Osteoblast (primary cell): ENCODE measurements at regions not wholly inside any gene's neighbourhood (a gene's known extent, or its start where the extent isn't known, plus 50 kb on each side); places are given as distances from the start of the nearest gene placed in this dataset.

ENCODE experiments used
- DNase-seq: peaks from one replicate; pipeline ENCODE4 v3.0.0; 2011; ENCODE audit warnings: low spot score, mixed read lengths; ENCODE audit not compliant: insufficient read length; ENCODE audit errors: missing footprints
- H2AFZ ChIP-seq: 2 replicates; pipeline ENCODE4 v1.6.0; 2011; ENCODE audit warnings: mild to moderate bottlenecking, low read length
- H3K27ac ChIP-seq: 2 replicates; pipeline ENCODE4 v1.5.1; 2011; ENCODE audit warnings: mild to moderate bottlenecking, low read depth, low read length, moderate library complexity
- H3K27me3 ChIP-seq: 2 replicates; pipeline ENCODE4 v1.6.0; 2012; ENCODE audit warnings: mild to moderate bottlenecking, control low read depth, inconsistent platforms, low read length, moderate library complexity; ENCODE audit not compliant: insufficient read depth
- H3K36me3 ChIP-seq: 2 replicates; pipeline ENCODE4 v1.5.1; 2011; ENCODE audit warnings: mild to moderate bottlenecking, low read length, control low read depth, moderate library complexity; ENCODE audit not compliant: insufficient read depth
- H3K4me1 ChIP-seq: 2 replicates; pipeline ENCODE4 v1.5.1; 2011; ENCODE audit warnings: mild to moderate bottlenecking, low read length, control low read depth, moderate library complexity; ENCODE audit not compliant: insufficient read depth
- H3K4me2 ChIP-seq: 2 replicates; pipeline ENCODE4 v1.6.0; 2011; ENCODE audit warnings: mild to moderate bottlenecking, low read length; ENCODE audit not compliant: insufficient read depth
- H3K4me3 ChIP-seq: fragments of 200-600 bp; sonication (generic); 3 replicates; pipeline ENCODE4 v1.5.1; 2012; ENCODE audit warnings: mild to moderate bottlenecking, low read length, inconsistent platforms; ENCODE audit not compliant: insufficient read depth
- H3K79me2 ChIP-seq: 2 replicates; pipeline ENCODE4 v1.6.0; 2012; ENCODE audit warnings: mild to moderate bottlenecking, low read length, control low read depth, inconsistent platforms; ENCODE audit not compliant: insufficient read depth
- H3K9me3 ChIP-seq: 2 replicates; pipeline ENCODE4 v1.5.1; 2011; ENCODE audit warnings: low read depth, low read length, control low read depth
- H4K20me1 ChIP-seq: 2 replicates; pipeline ENCODE4 v1.6.0; 2012; ENCODE audit warnings: mild to moderate bottlenecking, low read length, control low read depth; ENCODE audit not compliant: insufficient read depth
- TF ChIP-seq, protein P1 (sequence below): IDR thresholded peaks from 2 replicates; pipeline ENCODE4 v1.5.1; 2011; ENCODE audit warnings: mild to moderate bottlenecking, low read depth, low read length, moderate library complexity; ENCODE audit errors: extremely low read depth

DNA sequence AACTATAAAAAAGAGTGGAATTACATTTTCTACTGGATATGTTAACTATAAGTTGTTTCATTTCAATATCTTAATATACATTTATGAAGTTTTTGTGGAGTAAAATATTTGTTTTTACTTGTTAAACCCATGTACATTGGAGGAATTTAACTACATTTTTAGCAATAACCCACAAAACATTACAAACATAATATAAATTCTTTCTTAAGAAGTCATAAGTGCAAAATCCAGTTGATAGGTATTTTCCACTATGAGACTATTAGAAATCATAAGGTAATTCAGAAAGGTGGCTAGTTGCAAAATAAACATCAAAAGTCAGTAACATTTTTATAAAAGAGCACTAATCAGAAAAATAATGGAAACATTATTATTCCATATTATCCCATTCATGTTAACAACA is 73.9 kb upstream of the RRP15 start:
- Histone ChIP-seq H3K27ac (no peak overlapping the region), H3K4me2 (peak overlapping the region; percentile 19), H3K4me3 (no peak overlapping the region), H4K20me1 (no peaks in the 10 kb centered on the region), H3K79me2 (no peaks in the 10 kb centered on the region), H3K4me1 (peaks cover 26% of the 10 kb centered on the region), H3K36me3 (no peaks in the 10 kb centered on the region), H3K27me3 (peaks cover under 1% of the 10 kb centered on the region), H2AFZ (no peak overlapping the region), H3K9me3 (no peaks in the 10 kb centered on the region)
- DNase-seq: no peak
- TF ChIP-seq, protein P1, sequence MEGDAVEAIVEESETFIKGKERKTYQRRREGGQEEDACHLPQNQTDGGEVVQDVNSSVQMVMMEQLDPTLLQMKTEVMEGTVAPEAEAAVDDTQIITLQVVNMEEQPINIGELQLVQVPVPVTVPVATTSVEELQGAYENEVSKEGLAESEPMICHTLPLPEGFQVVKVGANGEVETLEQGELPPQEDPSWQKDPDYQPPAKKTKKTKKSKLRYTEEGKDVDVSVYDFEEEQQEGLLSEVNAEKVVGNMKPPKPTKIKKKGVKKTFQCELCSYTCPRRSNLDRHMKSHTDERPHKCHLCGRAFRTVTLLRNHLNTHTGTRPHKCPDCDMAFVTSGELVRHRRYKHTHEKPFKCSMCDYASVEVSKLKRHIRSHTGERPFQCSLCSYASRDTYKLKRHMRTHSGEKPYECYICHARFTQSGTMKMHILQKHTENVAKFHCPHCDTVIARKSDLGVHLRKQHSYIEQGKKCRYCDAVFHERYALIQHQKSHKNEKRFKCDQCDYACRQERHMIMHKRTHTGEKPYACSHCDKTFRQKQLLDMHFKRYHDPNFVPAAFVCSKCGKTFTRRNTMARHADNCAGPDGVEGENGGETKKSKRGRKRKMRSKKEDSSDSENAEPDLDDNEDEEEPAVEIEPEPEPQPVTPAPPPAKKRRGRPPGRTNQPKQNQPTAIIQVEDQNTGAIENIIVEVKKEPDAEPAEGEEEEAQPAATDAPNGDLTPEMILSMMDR: no peak

DNA sequence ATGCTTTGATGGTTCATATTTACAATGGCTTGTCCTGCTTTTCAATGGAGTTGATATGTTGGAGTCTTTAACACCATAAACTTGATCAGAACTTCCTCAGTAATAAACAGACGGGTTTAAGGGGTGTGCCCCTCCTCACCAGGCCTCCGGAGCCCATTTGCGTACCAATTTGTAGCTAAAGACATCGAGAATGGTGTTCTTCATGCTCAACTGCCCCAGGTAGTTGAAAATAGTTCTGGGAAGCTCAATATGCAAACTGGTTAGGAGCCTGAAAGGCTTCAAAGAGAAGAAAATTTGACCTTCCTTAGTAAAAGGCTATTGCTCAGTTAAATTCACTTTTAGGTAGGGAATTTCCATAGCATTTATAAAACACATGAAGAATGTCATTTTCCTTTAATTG is 68.1 kb upstream of the RRP15 start:
- TF ChIP-seq, protein P1: no peak
- Histone ChIP-seq H4K20me1 (no peaks in the 10 kb centered on the region), H2AFZ (no peak overlapping the region), H3K9me3 (no peaks in the 10 kb centered on the region), H3K4me1 (no peaks in the 10 kb centered on the region), H3K4me2 (no peak overlapping the region), H3K79me2 (no peaks in the 10 kb centered on the region), H3K36me3 (no peaks in the 10 kb centered on the region), H3K27me3 (peaks cover 16% of the 10 kb centered on the region), H3K27ac (no peak overlapping the region), H3K4me3 (no peak overlapping the region)
- DNase-seq: peak; percentile 22

DNA sequence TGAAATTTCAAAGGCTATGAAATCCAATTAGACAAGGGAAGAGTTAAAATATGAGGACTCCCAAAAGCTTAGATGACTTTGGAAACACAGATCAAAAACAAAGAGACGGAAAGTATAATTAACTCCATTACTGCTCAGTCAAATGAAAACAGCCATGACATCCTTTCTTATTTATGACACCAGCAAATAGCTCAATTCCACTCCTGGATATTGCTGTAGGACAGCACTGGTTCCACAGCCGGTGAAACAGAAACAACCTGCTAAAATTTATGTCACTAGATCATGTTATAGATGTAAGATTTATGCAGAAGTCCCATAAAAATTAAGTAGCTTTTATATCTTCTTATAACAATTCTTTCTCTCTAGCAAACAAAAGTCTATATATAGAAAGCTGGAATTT is 65.6 kb upstream of the RRP15 start:
- Histone ChIP-seq H2AFZ (no peak overlapping the region), H3K9me3 (no peaks in the 10 kb centered on the region), H4K20me1 (no peaks in the 10 kb centered on the region), H3K27me3 (peaks cover 16% of the 10 kb centered on the region), H3K27ac (no peak overlapping the region), H3K79me2 (no peaks in the 10 kb centered on the region), H3K4me3 (no peak overlapping the region), H3K36me3 (no peaks in the 10 kb centered on the region), H3K4me2 (no peak overlapping the region), H3K4me1 (no peaks in the 10 kb centered on the region)
- DNase-seq: no peak
- TF ChIP-seq, protein P1: no peak

DNA sequence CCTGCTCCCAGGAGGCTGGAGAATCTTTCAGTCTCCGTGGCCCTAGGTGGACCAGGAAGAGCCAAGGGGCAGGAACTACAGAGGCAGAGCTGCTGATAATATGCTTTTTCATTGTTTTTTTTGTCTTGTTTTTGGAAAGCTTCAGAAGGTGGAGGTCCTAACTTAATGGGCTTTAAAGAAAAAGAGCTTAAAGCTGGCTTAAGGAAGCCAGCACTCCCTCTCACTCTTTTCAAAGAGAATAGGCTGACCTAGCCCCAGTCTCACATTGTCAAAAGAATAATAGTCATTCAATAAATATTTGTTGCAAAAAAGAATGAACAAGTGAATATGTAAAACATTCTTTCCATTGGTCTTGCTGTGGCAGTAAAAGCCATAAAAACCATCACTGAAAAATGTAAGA is 61.0 kb upstream of the RRP15 start:
- no peak overlapping the region for H3K4me3 ChIP-seq
- no peak overlapping the region for H3K27ac ChIP-seq
- no peaks in the 10 kb centered on the region for H3K4me1 ChIP-seq
- H3K27me3 ChIP-seq: peaks cover 2% of the 10 kb centered on the region
- H3K4me2 ChIP-seq: no peak overlapping the region
- no peak overlapping the region for H2AFZ ChIP-seq
- no peaks in the 10 kb centered on the region for H4K20me1 ChIP-seq
- DNase-seq: no peak
- H3K9me3 ChIP-seq: no peaks in the 10 kb centered on the region
- no peaks in the 10 kb centered on the region for H3K36me3 ChIP-seq
- TF ChIP-seq, protein P1: no peak
- no peaks in the 10 kb centered on the region for H3K79me2 ChIP-seq
